Fibroblast of mammary gland (primary cell): ENCODE measurements at regions not wholly inside any gene's neighbourhood (a gene's known extent, or its start where the extent isn't known, plus 50 kb on each side); places are given as distances from the start of the nearest gene placed in this dataset.

Experiments
- DNase-seq: peaks from one replicate; pipeline ENCODE4 v3.0.0-alpha.2; 2010; ENCODE audit warnings: low read depth
- H3K4me3 ChIP-seq: 2 replicates; pipeline ENCODE4 v1.5.1; 2011; ENCODE audit warnings: low read depth, mild to moderate bottlenecking, low read length, moderate library complexity; ENCODE audit not compliant: control insufficient read depth
- TF ChIP-seq, protein P1 (sequence below): conservative IDR thresholded peaks from 2 replicates; pipeline ENCODE4 v1.5.1; 2011; ENCODE audit warnings: low read depth, low read length, inconsistent platforms; ENCODE audit not compliant: control insufficient read depth, insufficient read depth

DNA sequence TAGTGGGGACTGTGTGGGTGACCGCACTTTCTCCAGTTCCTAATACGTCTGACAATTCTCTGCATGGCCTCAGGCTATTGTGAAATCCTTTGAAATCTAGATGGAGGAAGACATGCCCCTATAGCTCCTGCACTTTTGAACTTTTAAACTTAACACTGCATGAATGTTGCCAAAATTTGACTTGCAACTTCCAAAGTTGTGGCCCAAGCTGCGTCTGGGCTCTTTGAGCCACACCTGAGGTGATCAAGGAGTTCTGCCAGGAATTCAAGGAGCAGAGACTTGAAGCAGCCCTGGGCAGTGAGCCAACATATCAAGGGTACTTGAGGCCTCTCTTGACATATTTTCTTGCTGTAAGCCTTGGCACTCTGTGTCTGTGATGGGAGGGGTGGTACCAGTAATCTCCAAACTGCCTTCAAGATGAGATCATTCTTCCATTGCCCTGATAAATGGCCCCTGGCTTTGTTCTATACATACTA, 1336.1 kb upstream of the CDH9 start:
- TF ChIP-seq, protein P1, sequence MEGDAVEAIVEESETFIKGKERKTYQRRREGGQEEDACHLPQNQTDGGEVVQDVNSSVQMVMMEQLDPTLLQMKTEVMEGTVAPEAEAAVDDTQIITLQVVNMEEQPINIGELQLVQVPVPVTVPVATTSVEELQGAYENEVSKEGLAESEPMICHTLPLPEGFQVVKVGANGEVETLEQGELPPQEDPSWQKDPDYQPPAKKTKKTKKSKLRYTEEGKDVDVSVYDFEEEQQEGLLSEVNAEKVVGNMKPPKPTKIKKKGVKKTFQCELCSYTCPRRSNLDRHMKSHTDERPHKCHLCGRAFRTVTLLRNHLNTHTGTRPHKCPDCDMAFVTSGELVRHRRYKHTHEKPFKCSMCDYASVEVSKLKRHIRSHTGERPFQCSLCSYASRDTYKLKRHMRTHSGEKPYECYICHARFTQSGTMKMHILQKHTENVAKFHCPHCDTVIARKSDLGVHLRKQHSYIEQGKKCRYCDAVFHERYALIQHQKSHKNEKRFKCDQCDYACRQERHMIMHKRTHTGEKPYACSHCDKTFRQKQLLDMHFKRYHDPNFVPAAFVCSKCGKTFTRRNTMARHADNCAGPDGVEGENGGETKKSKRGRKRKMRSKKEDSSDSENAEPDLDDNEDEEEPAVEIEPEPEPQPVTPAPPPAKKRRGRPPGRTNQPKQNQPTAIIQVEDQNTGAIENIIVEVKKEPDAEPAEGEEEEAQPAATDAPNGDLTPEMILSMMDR, result no peak
- DNase-seq, result no peak
- H3K4me3 ChIP-seq, result no peak overlapping the region

DNA sequence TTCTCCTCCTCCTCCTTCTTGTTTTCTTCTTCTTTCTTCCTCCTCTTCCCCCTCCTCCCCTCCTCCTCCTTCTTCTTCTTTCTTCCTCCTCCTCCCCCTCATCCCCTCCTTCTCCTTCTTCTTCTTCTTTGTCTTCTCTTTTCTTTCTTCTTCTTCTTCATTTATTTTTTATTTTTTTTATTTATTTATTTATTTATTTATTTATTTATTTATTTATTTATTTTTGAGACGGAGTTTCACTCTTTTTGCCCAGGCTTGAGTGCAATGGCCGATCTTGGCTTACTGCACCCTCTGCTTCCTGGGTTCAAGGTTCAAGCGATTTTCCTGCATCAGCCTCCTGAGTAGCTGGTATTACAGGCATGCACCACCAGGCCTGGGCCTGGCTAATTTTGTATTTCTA, 1332.5 kb upstream of the CDH9 start:
- DNase-seq, result no peak
- TF ChIP-seq, protein P1, result no peak
- no peak overlapping the region for H3K4me3 ChIP-seq

DNA sequence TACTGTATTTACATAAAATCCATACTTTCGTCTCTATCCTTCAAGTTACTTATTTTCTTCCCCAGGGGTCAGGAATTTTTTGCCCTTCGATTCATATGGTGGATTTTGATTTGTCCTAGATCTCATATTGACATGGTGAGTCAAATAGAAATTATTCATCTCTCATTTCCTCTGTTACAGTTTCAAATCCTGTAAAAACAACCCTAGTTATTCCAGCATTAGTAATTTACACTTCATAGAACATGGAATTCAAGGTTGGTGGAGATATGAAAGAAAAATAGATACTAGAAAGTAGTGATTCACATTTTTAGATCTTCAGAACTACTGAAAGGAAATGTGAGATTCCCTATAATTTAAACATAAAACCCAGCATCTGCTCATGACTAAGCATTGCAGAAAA, 1331.0 kb upstream of the CDH9 start:
- TF ChIP-seq, protein P1, result no peak
- no peak overlapping the region for H3K4me3 ChIP-seq
- no peak for DNase-seq

DNA sequence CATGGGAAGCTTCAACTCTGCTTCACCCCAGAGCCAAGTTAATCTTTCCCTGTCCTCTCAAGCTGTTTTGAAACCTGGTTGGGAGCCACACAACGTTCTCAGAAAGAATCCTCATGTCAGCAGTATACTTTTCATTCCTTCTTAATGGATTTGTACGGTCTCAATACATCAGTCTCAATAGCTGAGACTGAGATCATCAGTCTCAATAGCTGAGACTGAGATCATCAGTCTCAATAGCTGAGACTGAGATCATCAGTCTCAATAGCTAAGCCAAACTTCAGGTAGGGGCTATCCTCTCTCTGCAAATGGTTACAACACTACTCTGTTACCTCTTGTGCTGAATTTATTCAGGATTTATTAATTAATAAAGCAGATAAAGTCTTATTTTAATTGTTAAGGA, 1317.4 kb upstream of the CDH9 start:
- TF ChIP-seq, protein P1, result no peak
- H3K4me3 ChIP-seq, result no peak overlapping the region
- DNase-seq, result no peak

DNA sequence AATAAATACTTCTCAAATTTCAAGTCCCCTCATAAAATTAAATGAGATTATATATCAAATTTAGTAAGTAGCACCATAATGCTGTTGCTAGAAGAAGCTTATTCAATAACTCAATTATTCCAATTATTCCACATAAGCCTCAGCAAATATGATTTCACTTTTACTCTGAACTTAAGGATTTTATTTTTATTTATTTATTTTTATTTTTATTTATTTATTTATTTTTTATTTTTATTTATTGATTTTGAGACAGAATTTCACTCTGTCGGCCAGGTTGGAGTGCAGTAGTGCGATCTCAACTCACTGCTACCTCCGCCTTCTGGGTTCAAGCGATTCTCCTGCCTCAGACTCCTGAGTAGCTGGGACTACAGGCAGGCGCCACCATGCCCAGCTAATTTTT, 1308.3 kb upstream of the CDH9 start:
- H3K4me3 ChIP-seq, result no peak overlapping the region
- DNase-seq, result no peak
- TF ChIP-seq, protein P1, result no peak

DNA sequence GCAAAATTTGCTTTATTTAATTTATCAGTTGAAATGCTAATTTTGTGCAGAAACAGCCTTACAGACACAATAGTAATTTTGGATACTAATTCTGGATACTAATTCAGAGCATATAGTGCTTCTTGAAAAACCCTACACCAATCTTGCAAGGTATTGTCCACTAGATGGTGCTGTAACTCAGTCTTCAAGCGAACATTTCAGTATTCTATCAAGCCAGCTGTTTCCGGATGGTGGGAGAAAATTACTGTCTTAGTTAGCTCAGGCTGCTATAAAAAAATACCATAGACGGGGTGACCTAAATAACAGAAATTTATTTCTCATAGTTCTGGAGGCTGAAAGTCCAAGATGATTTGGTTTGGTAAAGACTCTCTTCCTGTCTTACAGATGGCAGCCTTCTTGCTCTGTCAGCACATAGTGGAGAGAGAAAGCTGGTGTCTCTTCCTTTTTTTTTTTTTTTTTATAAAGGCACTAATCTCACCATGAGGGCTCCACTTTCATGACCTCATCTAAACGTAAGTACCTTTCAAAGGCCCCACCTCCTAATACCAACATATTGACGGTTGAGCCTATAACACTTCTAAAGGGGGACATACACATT, 1306.5 kb upstream of the CDH9 start:
- TF ChIP-seq, protein P1, result peak; percentile 21
- DNase-seq, result peak; percentile 16
- H3K4me3 ChIP-seq, result no peak overlapping the region

DNA sequence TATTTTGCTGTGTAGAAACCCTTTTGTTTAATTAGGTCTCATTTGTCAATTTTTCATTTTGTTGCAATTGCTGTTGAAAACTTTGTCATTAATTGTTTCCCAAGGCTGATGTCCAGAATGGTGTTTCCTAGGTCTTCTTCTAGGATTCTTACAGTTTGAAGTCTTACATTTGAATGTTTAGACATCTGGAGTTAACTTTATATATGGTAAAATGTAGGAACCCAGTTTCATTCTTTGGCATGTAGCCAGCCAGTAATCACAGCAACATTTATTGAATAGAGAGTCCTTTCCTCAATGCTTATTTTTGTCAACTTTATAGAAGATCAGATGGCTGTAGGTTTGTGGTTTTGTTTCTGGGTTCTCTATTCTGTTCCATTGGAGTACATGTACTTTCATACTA, 1290.8 kb upstream of the CDH9 start:
- TF ChIP-seq, protein P1, result no peak
- H3K4me3 ChIP-seq, result no peak overlapping the region

More for the DNA sequence above, 1290.8 kb upstream of the CDH9 start:
- no peak for DNase-seq
